HG02852 (cell line): ENCODE measurements at regions not wholly inside any gene's neighbourhood (a gene's known extent, or its start where the extent isn't known, plus 50 kb on each side); places are given as distances from the start of the nearest gene placed in this dataset.

Experiments
- ATAC-seq: cut with Tn5 transposase; IDR thresholded peaks from one replicate; pipeline ENCODE4 v1.9.1; 2021; ENCODE audit warnings: mild to moderate bottlenecking, moderate library complexity; ENCODE audit not compliant: unreplicated experiment

DNA sequence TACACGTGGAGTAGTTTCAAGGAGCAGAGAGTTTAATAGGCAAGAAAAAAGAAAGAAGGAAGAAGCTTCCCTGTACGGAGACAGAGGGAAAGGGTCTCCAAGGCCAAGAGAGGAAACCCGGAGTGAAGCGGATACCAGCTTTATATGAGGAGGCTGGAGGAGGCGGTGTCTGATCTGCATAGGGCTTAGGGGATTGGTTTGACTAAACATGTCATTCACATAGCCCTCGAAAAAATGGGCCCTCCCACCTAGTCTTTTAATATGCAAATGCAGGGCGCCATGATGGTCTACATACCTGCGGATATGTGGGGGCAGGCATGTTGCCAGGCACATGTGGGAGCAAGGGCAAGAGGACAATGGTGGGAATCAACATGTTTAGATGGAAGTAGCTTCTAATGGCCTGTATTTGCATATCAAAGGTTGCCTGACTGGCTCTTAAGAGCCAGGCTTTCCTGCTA is 103.1 kb upstream of the UGT8 start:
- no peak for ATAC-seq

DNA sequence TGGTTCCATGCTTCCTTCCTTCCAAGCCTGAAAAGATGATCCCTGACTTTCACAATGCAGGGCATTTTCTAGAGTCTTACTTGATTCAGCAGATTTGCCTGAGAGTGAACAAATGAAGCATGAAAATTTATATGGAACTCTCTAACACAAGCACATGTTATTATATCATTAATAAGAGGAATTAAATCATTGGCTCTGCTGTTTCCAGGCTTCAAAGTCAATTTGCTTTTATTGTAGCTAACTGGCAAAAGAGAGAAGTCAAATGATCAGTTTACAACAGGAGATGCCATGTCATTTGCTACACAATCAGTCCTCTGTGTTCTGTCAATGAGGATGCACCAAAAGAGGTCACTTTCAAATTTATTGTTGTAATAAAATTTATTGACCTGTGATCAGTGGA is 101.5 kb upstream of the UGT8 start:
- ATAC-seq, result no peak

DNA sequence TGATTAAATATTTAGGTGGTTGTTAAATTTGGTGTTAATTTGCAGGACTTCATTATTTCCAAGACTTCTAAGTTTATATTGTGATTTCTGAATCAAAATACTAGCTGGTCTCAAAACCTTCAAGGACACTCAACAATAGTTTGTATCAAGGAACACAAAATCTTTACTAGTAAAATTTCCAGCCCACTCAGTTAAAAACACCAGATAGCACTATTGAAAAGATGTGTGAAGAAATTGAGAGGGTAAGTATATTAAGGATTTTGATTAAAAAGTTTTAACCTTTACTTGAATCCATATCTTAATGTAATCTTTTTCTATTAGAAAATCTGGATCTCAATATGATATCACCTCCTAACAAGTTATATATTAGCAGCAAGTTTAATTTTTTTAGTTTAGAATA is 89.3 kb upstream of the UGT8 start:
- no peak for ATAC-seq

DNA sequence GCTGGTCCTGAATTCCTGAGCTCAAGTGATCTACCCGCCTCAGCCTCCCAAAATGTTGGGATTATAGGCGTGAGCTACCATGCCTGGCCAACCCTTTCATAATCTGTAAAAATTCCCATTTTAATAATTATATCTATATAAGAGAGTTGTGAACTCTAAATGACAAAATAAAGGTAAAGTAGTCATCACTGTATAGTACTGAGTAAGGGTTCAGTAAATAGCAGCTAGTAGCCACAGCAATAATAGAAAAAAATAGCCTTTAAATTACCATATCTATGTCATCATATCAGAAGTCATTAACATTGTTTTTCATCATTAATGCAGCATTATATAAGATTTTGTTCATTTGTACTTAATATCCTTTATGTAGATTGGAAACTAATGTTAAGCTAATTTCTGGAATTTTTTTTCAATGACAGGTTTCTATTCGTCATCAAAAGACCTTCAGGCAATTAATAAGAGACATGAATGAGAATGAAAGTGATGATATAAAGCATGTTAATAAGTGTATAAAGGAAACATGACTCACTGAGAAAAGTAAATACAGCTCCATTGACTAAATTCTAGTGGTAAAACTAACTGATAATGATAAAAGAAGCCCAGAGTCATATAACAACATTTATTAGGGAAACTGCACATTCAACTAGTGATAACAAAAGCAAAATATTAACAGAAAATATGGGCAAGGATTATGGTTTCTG is 85.9 kb upstream of the UGT8 start:
- no peak for ATAC-seq

DNA sequence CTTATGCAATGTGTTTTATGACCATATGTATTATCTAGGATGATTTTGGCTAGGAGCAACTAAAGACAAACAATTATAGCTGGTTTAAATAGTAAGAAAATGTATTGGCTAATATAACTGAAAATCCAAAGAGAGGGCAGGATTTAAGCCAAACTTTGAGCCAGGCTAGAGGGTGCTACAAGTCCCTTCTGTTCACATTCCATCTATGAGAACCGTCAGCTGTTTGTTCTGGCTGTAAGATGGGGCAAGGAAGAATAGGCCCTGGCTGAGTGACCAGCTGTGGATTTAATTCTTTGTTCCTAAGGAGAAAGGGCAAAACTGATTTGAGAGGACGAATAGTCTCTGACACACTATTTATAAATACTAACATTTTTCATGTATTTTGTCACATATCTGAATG is 79.2 kb upstream of the UGT8 start:
- no peak for ATAC-seq

DNA sequence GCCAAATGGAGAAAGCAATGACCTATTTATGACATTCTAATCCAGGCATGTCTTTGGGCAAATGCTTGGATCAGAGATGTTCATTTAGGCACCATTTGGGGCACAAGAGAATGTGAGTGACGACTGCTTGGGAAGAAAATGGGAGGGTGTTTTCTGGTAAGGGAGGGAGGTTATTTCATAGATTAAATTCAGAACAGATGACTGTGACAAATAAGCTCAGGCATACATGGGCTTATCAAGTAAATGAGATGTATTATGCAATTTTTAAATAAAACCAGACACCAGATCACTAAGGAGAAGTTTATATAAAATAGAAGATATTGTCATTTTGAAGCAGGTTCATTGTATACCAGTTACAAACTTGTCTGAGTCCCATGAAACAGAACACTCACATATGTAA is 71.4 kb upstream of the UGT8 start:
- no peak for ATAC-seq

DNA sequence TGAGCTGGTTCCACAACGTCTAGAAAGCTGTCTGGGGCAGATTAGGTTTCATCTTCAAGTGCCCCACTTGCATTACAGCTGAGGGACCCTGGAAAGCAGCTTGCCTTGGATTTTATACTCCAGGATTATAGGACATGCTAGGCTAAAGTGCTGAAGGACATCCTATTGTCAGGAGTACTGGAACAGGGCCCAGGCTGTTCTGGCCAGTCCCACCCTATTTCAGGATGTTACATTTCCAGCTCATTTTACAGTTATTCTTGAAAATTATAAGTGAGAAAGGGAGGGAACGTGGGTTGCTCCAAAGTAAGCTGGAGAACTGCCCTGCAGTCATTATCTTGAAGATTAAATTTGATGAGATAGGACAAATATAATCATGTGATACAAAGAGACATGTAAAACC is 71.0 kb upstream of the UGT8 start:
- no peak for ATAC-seq

DNA sequence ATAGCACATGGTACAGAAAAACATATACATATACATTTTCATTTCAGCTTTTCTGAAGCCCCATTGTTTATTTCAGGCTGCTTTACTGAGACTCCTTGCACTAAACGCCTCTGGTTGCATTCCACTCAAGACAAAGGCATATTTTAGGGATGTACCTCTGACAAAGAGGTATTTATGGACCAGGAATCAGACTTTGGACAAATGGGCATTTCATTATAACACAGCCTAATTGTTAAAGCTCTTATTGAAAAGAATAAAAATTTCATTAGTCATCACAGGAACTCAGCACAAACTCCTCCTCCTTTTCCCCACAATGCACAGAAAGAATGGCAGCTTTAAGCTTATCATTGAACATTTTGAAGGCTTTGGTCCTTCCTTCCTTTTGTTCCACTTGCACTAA is 62.9 kb upstream of the UGT8 start:
- no peak for ATAC-seq

DNA sequence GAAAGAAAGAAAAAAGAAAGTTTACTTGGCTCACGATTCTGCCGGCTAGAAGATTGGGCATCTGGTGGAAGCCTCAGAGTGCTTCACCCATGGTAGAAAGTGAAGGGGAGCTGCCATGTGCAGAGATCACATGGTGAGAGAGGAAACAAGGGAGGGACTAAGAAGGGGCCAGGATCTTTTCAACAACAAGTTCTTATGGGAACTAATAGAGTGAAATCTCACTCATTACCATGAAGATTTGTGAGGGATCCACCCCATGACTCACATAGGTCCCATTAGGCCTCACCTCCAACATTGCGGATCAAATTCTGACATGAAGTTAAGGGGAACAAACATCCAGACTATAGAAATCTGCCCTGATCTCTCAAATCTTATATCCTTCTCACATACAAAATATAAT is 61.3 kb upstream of the UGT8 start:
- ATAC-seq, result no peak

DNA sequence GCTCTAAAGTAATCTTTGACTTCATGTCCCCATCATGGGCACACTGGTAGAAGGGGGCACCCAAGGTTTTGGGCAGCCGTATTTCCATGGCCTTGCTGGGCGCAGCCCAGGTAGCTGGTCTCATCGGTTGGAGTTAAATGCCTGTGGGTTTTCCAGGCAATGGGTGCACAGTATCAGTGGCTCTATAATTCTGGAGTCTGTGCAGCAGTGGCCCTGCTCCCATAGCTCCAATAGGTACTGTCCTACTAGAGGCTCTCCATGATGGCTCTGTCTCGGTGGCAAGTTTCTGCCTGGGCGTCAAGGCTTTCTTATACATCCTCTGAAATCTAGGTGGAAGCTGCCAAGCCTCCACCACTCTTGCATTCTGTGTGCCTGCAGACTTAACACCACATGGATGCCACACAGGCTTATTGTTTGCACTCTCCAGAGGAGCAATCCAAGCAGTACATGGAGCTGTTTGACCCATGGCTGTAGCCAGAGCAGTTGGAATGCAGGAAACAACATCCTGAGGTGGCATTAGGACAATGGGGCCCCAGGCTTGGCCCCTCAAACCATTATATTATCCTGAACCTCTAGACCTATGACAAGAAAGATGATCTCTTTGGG is 60.5 kb upstream of the UGT8 start:
- no peak for ATAC-seq

DNA sequence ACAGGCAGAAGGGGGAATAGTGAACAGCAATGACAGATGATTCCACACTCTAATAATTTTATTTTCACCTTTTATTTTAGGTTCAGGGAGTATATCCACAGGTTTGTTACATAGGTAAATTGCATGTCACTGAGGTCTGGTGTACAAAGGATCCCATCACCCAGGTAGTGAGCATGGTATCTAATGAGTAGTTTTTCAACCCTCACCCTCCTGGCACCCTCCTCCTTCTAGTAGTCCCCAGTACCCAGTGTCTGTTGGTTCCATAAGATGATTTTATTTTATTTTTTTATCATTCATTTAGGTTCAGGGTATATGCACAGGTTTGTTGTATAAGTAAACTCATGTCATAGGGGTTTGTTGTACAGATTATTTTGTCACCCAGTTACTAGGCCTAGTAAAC is 58.6 kb upstream of the UGT8 start:
- ATAC-seq, result no peak

DNA sequence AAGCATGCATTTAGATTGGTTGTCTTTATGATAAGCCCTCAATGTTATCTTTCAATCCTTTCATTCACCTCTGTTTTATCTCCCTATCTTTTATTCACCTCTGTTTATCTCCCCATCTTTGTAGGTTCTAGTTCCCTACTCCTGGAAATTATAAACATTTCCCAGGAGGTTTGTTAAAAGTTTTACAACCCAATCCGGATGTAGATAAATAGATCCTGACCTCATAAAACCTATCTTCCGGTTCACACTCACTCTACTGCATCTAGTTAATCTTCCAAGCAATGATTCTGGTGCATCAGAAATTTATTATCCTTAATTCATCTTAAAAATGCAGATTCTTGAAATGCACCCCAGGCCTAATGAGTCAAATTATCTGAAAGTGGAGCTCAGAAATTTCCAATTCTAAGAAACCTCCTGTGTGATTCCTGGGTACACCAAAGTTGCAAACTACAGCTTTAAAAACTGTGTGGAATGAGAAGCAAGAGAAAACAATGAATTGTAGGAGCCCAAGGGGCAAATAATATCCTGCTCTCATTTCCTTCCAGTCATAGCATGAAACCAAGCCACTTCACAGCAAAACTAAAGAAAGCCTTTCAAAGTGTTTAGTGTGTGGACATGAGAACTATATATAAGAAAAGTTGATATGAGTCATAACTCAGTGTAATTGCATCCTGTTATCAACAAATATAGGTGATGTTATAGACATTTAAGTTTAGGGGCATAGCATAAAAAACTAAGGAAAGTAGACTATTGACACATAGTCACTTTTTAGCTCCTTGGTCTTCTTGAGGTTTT is 51.1 kb upstream of the UGT8 start:
- ATAC-seq, result peak; percentile 77
